Stimulated activated CD8-positive, alpha-beta memory T cell treated with anti-CD3 and anti-CD28 coated beads, Interleukin-4, amount 100 ng/mL, for 48 hours (primary cell): ENCODE measurements at regions not wholly inside any gene's neighbourhood (a gene's known extent, or its start where the extent isn't known, plus 50 kb on each side); places are given as distances from the start of the nearest gene placed in this dataset.
"Not testable (repeated sequence)": the region's sequence is repeated elsewhere in the genome, so short reads cannot be mapped to it uniquely, and the experiment has no call there.

ENCODE experiments used
- DNase-seq: peaks from one replicate; pipeline ENCODE4 v3.0.0-alpha.2; 2020

DNA sequence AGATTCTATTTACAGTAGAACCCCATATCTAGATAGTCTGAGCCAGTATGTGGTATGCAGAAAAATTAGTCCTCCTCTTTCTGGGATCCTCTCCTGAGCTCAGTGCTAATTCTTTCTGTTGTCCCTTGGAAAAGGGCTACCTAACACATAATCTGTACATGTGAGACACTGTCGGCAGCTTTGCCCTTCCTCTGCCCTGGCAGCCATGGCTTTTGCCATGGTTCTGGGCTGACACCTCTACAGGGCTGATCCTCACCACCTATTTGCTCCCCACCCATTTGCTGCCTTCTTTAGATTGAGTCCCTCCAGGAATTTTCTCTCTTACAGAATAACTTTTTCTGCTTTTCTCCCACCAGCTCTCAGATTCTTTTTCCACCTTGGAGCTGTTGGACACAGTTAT, 64.7 kb upstream of the MAP9 start:
- DNase-seq = no peak

DNA sequence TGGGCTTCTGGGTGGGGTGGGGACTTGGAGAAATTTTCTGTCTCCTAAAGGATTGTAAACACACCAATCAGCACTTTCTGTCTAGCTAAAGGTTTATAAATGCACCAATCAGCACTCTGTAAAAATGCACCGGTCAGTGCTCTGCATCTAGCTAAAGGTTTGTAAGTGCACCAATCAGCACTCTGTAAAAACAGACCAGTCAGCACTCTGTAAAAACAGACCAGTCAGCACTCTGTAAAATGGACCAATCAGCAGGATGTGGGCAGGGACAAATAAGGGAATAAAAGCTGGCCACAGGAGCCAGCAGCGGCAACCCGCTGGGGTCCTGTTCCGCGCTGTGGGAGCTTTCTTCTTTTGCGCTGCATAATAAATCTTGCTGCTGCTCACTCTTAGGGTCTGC, 63.0 kb upstream of the MAP9 start:
- DNase-seq = not testable (repeated sequence)

DNA sequence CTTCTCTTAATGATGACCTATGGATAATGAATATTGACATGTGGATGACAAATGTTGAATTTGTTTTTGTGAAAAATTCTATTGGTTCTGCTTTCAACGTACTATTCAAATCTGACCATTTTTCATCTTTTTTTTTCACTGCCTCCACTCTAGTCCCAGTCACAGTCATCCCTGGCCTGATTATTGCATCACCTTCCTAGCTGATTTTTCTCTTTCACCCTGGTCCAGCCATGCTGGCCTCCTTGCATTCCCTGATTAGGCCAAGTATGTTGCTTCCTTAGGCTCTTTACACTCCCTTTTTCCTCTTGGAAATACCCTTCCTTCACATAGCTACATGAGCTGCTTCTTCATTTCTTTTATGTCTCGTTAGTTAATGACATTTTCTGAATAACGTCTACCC, 58.1 kb upstream of the MAP9 start:
- no peak for DNase-seq

DNA sequence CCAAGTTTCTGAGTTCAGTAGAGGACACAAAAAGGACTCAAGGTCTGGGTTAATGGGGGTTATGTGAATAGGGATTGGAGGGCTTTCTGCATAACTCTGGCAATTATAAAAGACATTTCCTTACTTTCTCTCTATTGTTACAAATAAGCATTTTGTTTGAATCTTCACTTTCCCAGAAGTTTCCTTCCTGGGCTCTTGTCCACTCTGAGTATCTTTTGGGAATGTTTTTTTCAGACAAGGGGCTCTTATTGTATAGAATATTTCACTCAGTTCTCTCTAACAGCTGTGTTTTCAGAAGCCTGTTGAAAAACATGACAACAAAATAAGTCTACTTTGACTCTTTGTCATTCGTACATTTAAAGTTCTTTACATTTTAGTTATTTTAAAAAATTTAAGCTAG, 57.6 kb upstream of the MAP9 start:
- DNase-seq = no peak

DNA sequence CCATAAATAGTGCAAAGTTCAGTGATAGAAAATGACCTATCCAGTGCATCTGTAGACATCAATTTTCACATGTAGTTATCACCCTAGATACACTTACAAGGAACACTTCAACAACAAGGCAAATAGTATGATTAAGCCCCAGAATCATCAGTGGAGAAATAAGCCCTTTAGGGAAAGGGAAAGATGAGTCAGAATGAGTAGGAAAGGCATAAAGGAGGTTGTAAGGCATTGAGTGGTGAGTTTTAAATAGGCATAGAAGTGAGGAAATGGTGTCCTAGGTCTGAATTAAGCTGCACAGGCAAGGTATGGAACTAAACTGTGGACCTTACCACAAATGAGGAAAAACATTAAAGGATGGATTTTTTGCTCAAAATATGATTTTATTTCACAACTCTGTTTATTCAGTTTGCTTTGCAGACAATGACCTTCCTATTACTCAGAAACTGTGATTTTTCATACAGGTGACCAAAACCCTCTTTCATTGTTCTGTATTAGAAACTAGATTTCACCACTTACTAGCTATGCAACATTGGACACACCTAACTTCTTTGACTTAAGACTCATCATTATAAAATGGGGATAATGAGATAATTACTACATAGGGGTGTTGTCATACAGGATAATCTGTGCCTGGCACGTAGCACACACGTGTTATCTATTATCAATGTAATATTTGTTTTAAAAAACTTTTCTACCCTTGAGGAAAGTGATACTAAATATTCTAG, 57.0 kb upstream of the MAP9 start:
- DNase-seq = no peak

DNA sequence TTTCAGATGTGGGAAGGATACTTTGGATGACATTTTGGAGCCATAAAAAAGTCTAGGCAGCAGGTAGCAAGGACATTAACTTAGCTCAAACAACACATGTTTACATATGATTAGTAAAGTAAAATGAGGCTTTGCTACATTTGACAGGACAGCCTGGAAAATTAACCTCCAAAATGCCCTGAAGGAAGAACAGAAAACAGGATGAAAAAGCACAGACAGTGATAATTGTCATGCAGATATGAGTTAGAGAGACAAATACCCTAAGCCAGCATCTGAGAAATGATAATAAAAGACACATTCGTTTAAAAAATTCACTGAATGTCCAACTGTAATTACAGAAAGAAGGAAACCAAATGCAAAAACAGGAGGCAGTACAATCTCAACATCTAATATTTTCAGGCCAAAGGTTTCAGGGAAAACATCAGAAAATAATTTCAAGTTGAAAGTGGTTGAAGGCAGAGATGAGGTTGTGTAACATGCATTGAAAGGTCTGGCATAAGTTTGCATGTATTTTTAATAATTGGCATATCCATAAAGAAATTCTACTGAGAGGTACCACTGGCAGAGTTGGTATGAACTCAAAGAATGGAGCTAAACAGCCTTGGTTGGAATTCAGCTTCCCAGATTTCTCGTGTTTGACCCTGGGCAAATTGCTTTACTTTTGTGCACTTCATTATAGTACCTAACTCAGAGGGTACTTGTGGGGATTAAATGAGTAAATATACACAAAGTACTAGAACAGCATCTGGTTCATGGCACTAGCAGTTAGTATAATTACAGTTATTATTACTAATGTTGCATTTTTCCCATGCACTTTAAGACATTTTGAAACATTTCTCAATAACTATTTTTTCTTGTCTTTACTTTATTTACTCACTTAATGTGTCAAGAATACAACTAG, 54.4 kb upstream of the MAP9 start:
- no peak for DNase-seq

DNA sequence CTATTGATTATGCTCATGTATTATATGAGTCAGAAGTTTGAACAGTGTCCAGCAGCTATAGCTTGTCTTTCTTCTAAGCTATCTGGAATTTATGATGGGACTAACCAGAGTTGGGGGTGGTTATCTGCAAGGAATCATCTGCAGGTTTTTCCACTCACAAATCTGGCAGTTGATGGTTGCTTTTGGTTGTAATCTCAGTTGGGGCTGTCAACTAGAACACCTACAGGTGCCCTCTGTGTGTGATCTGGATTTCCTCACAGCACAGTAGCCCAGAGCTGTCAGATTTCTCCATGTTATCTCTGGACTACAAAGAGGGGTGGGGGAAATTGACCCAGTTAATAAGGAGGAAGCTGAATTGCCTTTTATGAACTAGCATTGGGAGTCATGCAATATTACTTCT, 51.4 kb upstream of the MAP9 start:
- DNase-seq = no peak

DNA sequence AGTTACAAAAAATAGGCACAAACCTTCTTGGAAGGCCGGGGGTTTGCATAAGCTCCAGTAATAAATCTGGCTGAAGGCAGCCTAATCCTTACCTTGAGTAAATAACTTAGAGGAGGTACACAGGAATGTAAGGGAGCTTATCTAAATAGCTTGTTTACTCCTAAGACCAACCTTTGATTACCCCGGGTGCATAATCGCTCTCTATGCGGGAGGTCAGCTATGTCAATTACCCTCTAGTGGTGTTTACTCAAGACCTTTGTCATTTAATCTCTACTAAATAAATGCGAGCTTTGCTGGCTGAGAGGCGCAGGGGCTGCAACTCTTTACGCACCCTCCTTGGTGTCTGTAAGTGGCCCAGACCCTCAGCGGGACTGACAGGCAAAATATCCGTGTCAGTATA, 50.2 kb upstream of the MAP9 start:
- no peak for DNase-seq
